ENCODE measurements at regions not wholly inside any gene's neighbourhood (a gene's known extent, or its start where the extent isn't known, plus 50 kb on each side); places are given as distances from the start of the nearest gene placed in this dataset.

DNA sequence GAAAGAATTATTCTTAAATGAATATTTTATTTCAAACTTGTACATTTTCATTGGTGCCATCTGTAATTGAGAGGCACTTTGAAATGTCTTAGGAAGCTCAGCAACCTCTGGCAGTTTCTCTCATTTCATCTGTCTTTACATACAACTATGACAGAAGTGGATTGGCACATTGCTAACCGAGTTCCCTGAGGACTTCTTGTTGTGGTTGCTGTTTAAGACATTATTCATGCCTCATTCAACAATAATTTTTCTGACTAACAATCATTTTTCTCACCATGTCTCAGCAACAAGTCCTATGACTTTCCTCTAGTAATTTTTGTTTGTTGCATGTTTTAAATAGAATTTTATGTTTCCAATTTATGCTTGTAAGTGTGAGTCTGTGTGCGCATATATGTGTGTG is 284.0 kb upstream of the CWC22 start:
- no peak for TF ChIP-seq POLR2AphosphoS5 (IDR thresholded peaks at IDR 0.05; ENCODE audit: low read depth, low read length)
- TF ChIP-seq, protein P1, sequence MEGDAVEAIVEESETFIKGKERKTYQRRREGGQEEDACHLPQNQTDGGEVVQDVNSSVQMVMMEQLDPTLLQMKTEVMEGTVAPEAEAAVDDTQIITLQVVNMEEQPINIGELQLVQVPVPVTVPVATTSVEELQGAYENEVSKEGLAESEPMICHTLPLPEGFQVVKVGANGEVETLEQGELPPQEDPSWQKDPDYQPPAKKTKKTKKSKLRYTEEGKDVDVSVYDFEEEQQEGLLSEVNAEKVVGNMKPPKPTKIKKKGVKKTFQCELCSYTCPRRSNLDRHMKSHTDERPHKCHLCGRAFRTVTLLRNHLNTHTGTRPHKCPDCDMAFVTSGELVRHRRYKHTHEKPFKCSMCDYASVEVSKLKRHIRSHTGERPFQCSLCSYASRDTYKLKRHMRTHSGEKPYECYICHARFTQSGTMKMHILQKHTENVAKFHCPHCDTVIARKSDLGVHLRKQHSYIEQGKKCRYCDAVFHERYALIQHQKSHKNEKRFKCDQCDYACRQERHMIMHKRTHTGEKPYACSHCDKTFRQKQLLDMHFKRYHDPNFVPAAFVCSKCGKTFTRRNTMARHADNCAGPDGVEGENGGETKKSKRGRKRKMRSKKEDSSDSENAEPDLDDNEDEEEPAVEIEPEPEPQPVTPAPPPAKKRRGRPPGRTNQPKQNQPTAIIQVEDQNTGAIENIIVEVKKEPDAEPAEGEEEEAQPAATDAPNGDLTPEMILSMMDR (IDR thresholded peaks at IDR 0.05), result no peak
